OCI-LY1 (cell line): ENCODE measurements at regions not wholly inside any gene's neighbourhood (a gene's known extent, or its start where the extent isn't known, plus 50 kb on each side); places are given as distances from the start of the nearest gene placed in this dataset.

Experiments
- H2AFZ ChIP-seq: fragments of 200-600 bp; sonication (generic), shearing (Covaris generic); 2 replicates; pipeline ENCODE4 v1.6.0; 2014; ENCODE audit warnings: antibody characterized with exemption, mild to moderate bottlenecking, low read length
- H3F3A ChIP-seq: fragments of 200-600 bp; sonication (generic), shearing (Covaris generic); 2 replicates; pipeline ENCODE4 v1.6.0; 2014; ENCODE audit warnings: mild to moderate bottlenecking, antibody characterized with exemption, low read length, moderate library complexity; ENCODE audit not compliant: insufficient read depth
- H3K27ac ChIP-seq: fragments of 200-600 bp; sonication (generic); 2 replicates; pipeline ENCODE4 v1.5.1; 2014; ENCODE audit warnings: low read length, mixed run types, mild to moderate bottlenecking, low read depth; ENCODE audit not compliant: poor library complexity, severe bottlenecking
- H3K27me3 ChIP-seq: fragments of 200-600 bp; sonication (generic); 2 replicates; pipeline ENCODE4 v1.6.0; 2014; ENCODE audit warnings: antibody characterized with exemption, mild to moderate bottlenecking, low read length, moderate library complexity; ENCODE audit not compliant: insufficient read depth
- H3K36me3 ChIP-seq: fragments of 200-600 bp; sonication (generic); 2 replicates; pipeline ENCODE4 v1.6.1; 2014; ENCODE audit warnings: mild to moderate bottlenecking, antibody characterized with exemption, low read length, moderate library complexity, mixed read lengths; ENCODE audit not compliant: insufficient read depth
- H3K4me1 ChIP-seq: fragments of 200-600 bp; sonication (generic); 2 replicates; pipeline ENCODE4 v1.5.1; 2014; ENCODE audit warnings: mild to moderate bottlenecking, low read length, moderate library complexity; ENCODE audit not compliant: insufficient read depth, severe bottlenecking
- H3K4me2 ChIP-seq: fragments of 200-600 bp; sonication (generic), shearing (Covaris generic); 2 replicates; pipeline ENCODE4 v1.6.1; 2014; ENCODE audit warnings: low read length
- H3K4me3 ChIP-seq: fragments of 200-600 bp; sonication (generic); 2 replicates; pipeline ENCODE4 v1.5.1; 2014; ENCODE audit warnings: low read length, low read depth, mild to moderate bottlenecking, mixed read lengths; ENCODE audit not compliant: poor library complexity, severe bottlenecking
- H3K79me2 ChIP-seq: fragments of 200-600 bp; shearing (Covaris generic); 2 replicates; pipeline ENCODE4 v1.6.1; 2016; ENCODE audit warnings: mixed run types, low read length, mixed read lengths; ENCODE audit not compliant: insufficient read depth
- H3K9ac ChIP-seq: fragments of 200-600 bp; sonication (generic), shearing (Covaris generic); 2 replicates; pipeline ENCODE4 v1.6.1; 2014; ENCODE audit warnings: mild to moderate bottlenecking, low read length, mixed read lengths
- H3K9me2 ChIP-seq: fragments of 200-600 bp; sonication (generic), shearing (Covaris generic); 2 replicates; pipeline ENCODE4 v1.6.1; 2014; ENCODE audit warnings: low read depth, mild to moderate bottlenecking, low read length, mixed read lengths
- H3K9me3 ChIP-seq: fragments of 200-600 bp; shearing (Covaris generic); 2 replicates; pipeline ENCODE4 v1.6.1; 2014; ENCODE audit warnings: low read length, mixed read lengths
- H4K20me1 ChIP-seq: fragments of 200-600 bp; sonication (generic), shearing (Covaris generic); 2 replicates; pipeline ENCODE4 v1.6.0; 2016; ENCODE audit warnings: mild to moderate bottlenecking, low read length; ENCODE audit not compliant: insufficient read depth
- EZH2 ChIP-seq: fragments of 200-600 bp; sonication (generic), shearing (Covaris generic); IDR thresholded peaks from 2 replicates; pipeline ENCODE4 v1.8.0; 2017; ENCODE audit warnings: borderline replicate concordance, mixed run types, mild to moderate bottlenecking, antibody characterized with exemption, low read length, moderate library complexity, mixed read lengths
- TF ChIP-seq, protein P1 (sequence below): fragments of 200-600 bp; sonication (generic), shearing (Covaris generic); IDR thresholded peaks from 2 replicates; pipeline ENCODE4 v1.5.1; 2017; ENCODE audit warnings: mild to moderate bottlenecking, antibody characterized with exemption, low read length, moderate library complexity, mixed read lengths

DNA sequence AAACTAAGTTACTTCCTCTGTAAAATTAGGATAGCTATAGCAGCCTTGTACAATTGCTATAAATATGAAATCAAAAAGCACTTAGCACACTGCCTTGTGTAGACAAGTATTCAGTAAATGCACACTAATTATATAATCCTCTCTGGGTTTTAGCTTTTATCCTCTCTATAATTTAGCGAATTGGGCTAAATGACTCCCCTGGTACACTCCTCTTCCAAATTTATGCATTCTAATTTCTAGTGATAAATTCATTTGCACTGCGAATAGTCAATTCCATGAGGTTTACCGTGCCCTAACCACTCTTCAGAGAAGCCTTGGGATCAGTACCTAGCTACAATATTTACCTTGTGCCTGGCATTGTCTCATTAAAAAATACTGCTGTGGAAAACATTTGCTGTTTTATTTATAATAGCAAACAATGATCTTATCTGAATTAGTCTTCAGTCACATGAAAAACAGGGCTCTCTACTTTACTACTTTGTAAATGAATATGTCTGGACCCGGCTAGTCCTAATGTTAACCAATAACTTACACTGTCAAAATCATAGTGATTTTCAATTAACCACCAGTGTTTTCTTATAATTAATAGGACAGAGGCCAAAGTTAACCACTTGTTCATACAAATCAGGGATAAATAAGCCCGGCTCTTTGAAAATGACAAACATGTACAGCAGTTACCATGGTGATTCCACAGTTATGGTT is 577.9 kb downstream of the IPMK start:
- Histone ChIP-seq H3K9ac (no peak overlapping the region), H3K27me3 (no peaks in the 10 kb centered on the region), H3K4me2 (no peak overlapping the region), H3K36me3 (no peaks in the 10 kb centered on the region), H2AFZ (no peak overlapping the region), H3F3A (no peaks in the 10 kb centered on the region), H3K9me3 (no peaks in the 10 kb centered on the region), H4K20me1 (no peaks in the 10 kb centered on the region), H3K4me3 (no peak overlapping the region), H3K27ac (no peak overlapping the region), H3K9me2 (no peaks in the 10 kb centered on the region), H3K79me2 (no peaks in the 10 kb centered on the region), H3K4me1 (no peaks in the 10 kb centered on the region)
- TF ChIP-seq EZH2, result no peak
- TF ChIP-seq, protein P1, sequence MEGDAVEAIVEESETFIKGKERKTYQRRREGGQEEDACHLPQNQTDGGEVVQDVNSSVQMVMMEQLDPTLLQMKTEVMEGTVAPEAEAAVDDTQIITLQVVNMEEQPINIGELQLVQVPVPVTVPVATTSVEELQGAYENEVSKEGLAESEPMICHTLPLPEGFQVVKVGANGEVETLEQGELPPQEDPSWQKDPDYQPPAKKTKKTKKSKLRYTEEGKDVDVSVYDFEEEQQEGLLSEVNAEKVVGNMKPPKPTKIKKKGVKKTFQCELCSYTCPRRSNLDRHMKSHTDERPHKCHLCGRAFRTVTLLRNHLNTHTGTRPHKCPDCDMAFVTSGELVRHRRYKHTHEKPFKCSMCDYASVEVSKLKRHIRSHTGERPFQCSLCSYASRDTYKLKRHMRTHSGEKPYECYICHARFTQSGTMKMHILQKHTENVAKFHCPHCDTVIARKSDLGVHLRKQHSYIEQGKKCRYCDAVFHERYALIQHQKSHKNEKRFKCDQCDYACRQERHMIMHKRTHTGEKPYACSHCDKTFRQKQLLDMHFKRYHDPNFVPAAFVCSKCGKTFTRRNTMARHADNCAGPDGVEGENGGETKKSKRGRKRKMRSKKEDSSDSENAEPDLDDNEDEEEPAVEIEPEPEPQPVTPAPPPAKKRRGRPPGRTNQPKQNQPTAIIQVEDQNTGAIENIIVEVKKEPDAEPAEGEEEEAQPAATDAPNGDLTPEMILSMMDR, result no peak

DNA sequence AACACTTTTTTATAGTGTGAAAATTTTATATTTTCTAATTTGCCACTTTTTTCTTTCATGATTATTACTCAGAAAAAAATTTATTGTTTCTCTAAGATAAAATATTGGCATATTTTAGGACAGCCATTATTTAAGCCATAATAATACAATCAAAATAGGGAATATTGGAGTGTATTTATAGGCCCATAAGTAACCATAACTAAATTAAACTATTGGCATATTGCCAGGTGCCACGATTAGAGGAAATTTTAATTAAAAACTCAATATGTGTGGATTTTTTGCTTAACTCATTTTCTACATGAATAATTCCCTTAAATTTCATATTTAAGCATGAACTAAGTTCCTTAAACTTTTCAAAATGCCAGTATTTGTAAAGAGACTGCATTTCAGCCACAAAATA is 587.8 kb downstream of the IPMK start:
- H3F3A ChIP-seq, result no peaks in the 10 kb centered on the region
- H4K20me1 ChIP-seq, result no peaks in the 10 kb centered on the region
- no peak overlapping the region for H3K4me2 ChIP-seq
- no peaks in the 10 kb centered on the region for H3K27me3 ChIP-seq
- no peaks in the 10 kb centered on the region for H3K9me2 ChIP-seq
- H3K9ac ChIP-seq, result no peak overlapping the region
- H3K4me3 ChIP-seq, result no peak overlapping the region
- H3K79me2 ChIP-seq, result no peaks in the 10 kb centered on the region
- no peaks in the 10 kb centered on the region for H3K9me3 ChIP-seq
- no peaks in the 10 kb centered on the region for H3K4me1 ChIP-seq
- H2AFZ ChIP-seq, result no peak overlapping the region
- H3K27ac ChIP-seq, result no peak overlapping the region
- TF ChIP-seq, protein P1, result no peak
- TF ChIP-seq EZH2, result no peak
- H3K36me3 ChIP-seq, result no peaks in the 10 kb centered on the region

DNA sequence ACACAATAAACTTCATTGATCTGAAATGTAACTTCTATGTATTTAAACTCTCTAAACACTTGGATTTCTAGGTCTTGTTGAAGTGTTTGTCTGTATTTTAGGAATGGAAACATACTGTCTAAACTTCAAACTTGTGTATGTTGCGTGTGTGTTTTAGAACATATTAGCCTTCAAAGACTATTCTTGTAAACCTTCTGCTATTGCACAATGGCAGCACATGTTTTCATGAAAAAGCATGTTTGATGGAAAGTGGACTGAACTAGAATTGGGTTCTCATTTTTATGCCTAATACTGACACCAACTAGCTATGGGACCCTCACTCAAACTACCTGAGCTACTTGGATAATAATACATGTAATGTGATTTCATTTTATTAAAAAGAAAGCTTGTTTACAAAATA is 592.6 kb downstream of the IPMK start:
- Histone ChIP-seq H3K4me2 (no peak overlapping the region), H3K9me2 (no peaks in the 10 kb centered on the region), H3K27ac (no peak overlapping the region), H4K20me1 (no peaks in the 10 kb centered on the region), H3K4me3 (no peak overlapping the region), H3K9me3 (no peaks in the 10 kb centered on the region), H3F3A (no peaks in the 10 kb centered on the region), H3K4me1 (no peaks in the 10 kb centered on the region), H3K36me3 (no peaks in the 10 kb centered on the region), H3K79me2 (no peaks in the 10 kb centered on the region), H2AFZ (no peak overlapping the region), H3K9ac (no peak overlapping the region), H3K27me3 (no peaks in the 10 kb centered on the region)
- no peak for TF ChIP-seq EZH2
- TF ChIP-seq, protein P1, result no peak
